ENCODE measurements at regions not wholly inside any gene's neighbourhood (a gene's known extent, or its start where the extent isn't known, plus 50 kb on each side); places are given as distances from the start of the nearest gene placed in this dataset.
"Not testable (repeated sequence)": the region's sequence is repeated elsewhere in the genome, so short reads cannot be mapped to it uniquely, and the experiment has no call there.

DNA sequence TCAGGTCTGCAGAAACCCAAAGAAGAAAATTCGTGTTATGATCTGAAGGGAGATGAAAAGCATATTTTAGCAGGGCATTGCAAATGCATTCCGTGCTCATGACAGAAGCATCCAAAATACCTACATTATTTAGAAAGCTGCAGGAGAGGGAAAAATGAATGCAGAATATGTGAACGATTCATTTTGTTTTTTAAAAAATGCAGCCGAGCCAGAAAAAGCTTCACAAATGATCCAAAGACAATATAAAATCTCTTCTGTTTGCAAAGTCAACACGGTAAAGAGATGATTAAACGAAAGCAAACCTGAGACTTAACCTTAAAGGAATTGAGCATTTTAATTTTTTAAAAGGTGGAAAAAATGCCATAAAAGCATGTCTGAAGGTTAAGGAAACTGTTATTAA is 136.1 kb upstream of the SULF2 start:
- H3K27me3 ChIP-seq: peaks cover 0 to 25% of the 10 kb centered on the region in 2 donors
- H3K27ac ChIP-seq: no peak overlapping the region
- peaks cover 0 to 16% (median 3%) of the 10 kb centered on the region in 4 donors for H3K4me1 ChIP-seq
- no peak overlapping the region for H3K4me3 ChIP-seq
- H3K9me3 ChIP-seq: no peaks in the 10 kb centered on the region
- no peaks in the 10 kb centered on the region for H3K36me3 ChIP-seq
- no peak for DNase-seq
- TF ChIP-seq CTCF (IDR thresholded peaks at IDR 0.05): no peak
- intact Hi-C loops (cut with DNase I; ENCODE audit: low total_unique reads): no loop called here

DNA sequence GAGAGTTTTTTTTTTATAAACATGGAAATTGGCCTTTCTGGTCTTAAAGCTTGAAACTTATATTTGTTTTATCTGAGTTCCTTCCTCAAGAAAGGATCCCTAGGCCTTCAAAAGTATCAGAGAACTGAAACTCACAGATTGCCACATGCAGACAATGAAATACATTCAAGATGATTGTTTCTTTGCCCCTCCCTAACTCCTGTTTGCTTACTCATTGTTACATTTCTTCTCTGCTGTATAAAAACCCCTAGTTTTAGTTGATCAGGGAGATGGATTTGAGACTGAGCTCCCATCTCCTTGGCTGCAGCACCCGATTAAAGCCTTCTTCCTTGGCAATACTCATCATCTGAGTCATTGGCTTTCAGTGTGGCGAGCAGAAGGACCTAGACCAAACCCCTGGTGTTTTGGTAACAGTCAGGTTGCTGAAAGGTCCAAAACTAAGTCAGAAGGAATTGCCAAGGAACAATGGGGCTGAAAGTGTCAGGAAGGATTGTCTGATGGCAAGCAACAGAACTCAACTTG is 132.3 kb upstream of the SULF2 start:
- Histone ChIP-seq H3K27me3 (peaks cover 0 to 11% of the 10 kb centered on the region in 2 donors), H3K27ac (no peak overlapping the region), H3K36me3 (no peaks in the 10 kb centered on the region), H3K4me1 (peaks cover 0 to 20% (median 4%) of the 10 kb centered on the region in 4 donors), H3K4me3 (no peak overlapping the region), H3K9me3 (no peaks in the 10 kb centered on the region)
- intact Hi-C loops (cut with DNase I; ENCODE audit: low total_unique reads): no loop called here
- DNase-seq: no peak
- TF ChIP-seq CTCF (IDR thresholded peaks at IDR 0.05): no peak

DNA sequence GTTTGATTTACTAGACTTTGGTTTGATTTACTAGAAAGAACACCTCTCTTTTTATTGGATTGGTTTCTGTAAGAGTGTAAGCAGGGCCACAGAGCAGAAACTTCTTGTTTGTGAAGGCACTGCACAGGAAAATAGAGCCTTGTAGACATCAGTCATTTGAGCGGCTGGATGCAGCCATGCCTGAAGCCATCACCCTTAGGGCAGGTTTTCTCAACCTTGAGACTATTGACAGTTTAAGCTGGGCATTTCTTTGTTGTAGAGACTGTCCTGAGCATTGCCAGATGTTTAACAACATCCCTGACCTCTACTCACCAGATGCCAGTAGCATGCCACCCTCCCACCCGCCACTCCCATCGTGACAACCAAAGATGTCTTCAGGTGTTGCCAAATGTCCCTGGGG is 130.2 kb upstream of the SULF2 start:
- no peak for TF ChIP-seq CTCF (IDR thresholded peaks at IDR 0.05)
- intact Hi-C loops (cut with DNase I; ENCODE audit: low total_unique reads): no loop called here
- no peaks in the 10 kb centered on the region for H3K9me3 ChIP-seq
- DNase-seq: no peak
- H3K27ac ChIP-seq: no peak overlapping the region
- H3K4me1 ChIP-seq: peaks cover 0 to 4% (median 1%) of the 10 kb centered on the region in 4 donors
- no peak overlapping the region for H3K4me3 ChIP-seq
- H3K27me3 ChIP-seq: peaks cover 0 to 9% of the 10 kb centered on the region in 2 donors
- H3K36me3 ChIP-seq: no peaks in the 10 kb centered on the region

- no peak overlapping the region for H3K4me3 ChIP-seq
- no peak for TF ChIP-seq CTCF (IDR thresholded peaks at IDR 0.05)
- H3K27ac ChIP-seq: no peak overlapping the region
- no peaks in the 10 kb centered on the region for H3K9me3 ChIP-seq
- peaks cover 0 to 4% (median 1%) of the 10 kb centered on the region in 4 donors for H3K4me1 ChIP-seq
- no peak for DNase-seq
- intact Hi-C loops (cut with DNase I; ENCODE audit: low total_unique reads): no loop called here
- peaks cover 0 to 14% of the 10 kb centered on the region in 2 donors for H3K27me3 ChIP-seq
- H3K36me3 ChIP-seq: no peaks in the 10 kb centered on the region
Observed at GRCh38 chr20:47914792-47915191, 129.5 kb upstream of the SULF2 start.

DNA sequence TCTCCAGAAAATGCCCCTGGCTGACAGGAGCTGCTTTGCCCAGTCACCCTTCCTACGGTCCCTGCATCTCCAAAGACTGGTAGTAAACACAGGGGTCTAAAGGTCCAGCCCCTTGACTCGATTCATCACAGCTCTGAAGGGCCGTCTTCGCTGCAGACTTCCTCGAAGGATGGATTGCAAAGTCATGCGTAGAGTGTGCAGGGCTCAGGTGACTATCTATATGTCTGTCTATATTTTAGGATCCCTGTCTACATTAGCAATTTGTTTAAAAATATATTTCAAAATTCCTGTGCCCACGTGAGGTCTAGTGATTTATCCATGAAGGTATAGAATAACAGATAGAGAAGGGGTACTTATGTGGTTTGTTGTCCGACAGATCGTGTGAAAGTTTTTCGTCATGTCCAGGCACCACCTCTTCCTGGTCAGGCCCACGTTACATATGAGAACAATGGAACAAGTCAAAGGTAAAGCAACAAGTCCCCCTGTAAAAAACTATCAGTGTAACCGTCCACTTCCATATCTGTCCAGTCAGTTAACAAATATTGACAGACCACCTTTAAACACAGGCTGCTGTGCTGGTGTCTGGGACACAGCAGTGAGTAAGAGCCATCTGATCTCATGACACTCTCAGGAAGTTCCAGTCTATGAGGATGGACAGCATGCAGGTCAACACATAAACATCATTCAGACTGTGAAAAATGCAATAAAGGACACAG is 127.7 kb upstream of the SULF2 start:
- intact Hi-C loops (cut with DNase I; ENCODE audit: low total_unique reads); H3K36me3 ChIP-seq; H3K4me1 ChIP-seq; H3K9me3 ChIP-seq; H3K4me3 ChIP-seq; DNase-seq; H3K27ac ChIP-seq: not testable (repeated sequence)
- H3K27me3 ChIP-seq: peaks cover 0 to 25% of the 10 kb centered on the region in 2 donors

GRCh38 chr20:47912165-47912564 is 126.9 kb upstream of the SULF2 start:
- H3K9me3 ChIP-seq; intact Hi-C loops (cut with DNase I; ENCODE audit: low total_unique reads); DNase-seq; H3K4me3 ChIP-seq; H3K36me3 ChIP-seq; H3K4me1 ChIP-seq; H3K27ac ChIP-seq: not testable (repeated sequence)
- H3K27me3 ChIP-seq: peaks cover 0 to 27% of the 10 kb centered on the region in 2 donors

- H3K36me3 ChIP-seq; H3K4me1 ChIP-seq; H3K27ac ChIP-seq; H3K9me3 ChIP-seq; intact Hi-C loops (cut with DNase I; ENCODE audit: low total_unique reads); H3K4me3 ChIP-seq; DNase-seq: not testable (repeated sequence)
- H3K27me3 ChIP-seq: peaks cover 0 to 34% of the 10 kb centered on the region in 2 donors
Observed at GRCh38 chr20:47909696-47910369, 124.6 kb upstream of the SULF2 start.

- H3K27ac ChIP-seq; intact Hi-C loops (cut with DNase I; ENCODE audit: low total_unique reads); H3K4me1 ChIP-seq; H3K36me3 ChIP-seq; H3K4me3 ChIP-seq; H3K9me3 ChIP-seq; DNase-seq: not testable (repeated sequence)
- H3K27me3 ChIP-seq: peaks cover 0 to 34% of the 10 kb centered on the region in 2 donors
Observed at GRCh38 chr20:47908361-47909035, 123.2 kb upstream of the SULF2 start.

- H3K4me3 ChIP-seq; H3K4me1 ChIP-seq; intact Hi-C loops (cut with DNase I; ENCODE audit: low total_unique reads); H3K9me3 ChIP-seq; H3K36me3 ChIP-seq; DNase-seq; H3K27ac ChIP-seq: not testable (repeated sequence)
- H3K27me3 ChIP-seq: peaks cover 0 to 34% of the 10 kb centered on the region in 2 donors
Observed at GRCh38 chr20:47907951-47908350, 122.7 kb upstream of the SULF2 start.
